Endothelial cell of umbilical vein (primary cell): ENCODE measurements at regions not wholly inside any gene's neighbourhood (a gene's known extent, or its start where the extent isn't known, plus 50 kb on each side); places are given as distances from the start of the nearest gene placed in this dataset.

Experiments used
- CTCF ChIP-seq, 2 donors: IDR thresholded peaks; 1 replicate in 1 of 2; 2 replicates in 1 of 2; pipeline ENCODE4 v1.5.1; 2011; ENCODE audit warnings: low read length in 2 of 2, mild to moderate bottlenecking in 2 of 2, moderate library complexity in 2 of 2, control low read depth in 1 of 2, inconsistent platforms in 1 of 2, low read depth in 1 of 2; ENCODE audit not compliant: insufficient read depth in 1 of 2; ENCODE audit errors: extremely low read depth in 1 of 2
- EZH2 ChIP-seq: IDR thresholded peaks from 2 replicates; pipeline ENCODE4 v1.6.1; 2012; ENCODE audit warnings: borderline replicate concordance, low read depth, mild to moderate bottlenecking, moderate library complexity, low read length, inconsistent platforms; ENCODE audit not compliant: severe bottlenecking
- MAX ChIP-seq: IDR thresholded peaks from 2 replicates; pipeline ENCODE4 v1.6.1; 2011; ENCODE audit not compliant: insufficient read depth, insufficient read length
- MYC ChIP-seq: IDR thresholded peaks from one replicate; pipeline ENCODE4 v1.6.1; 2011; ENCODE audit warnings: mild to moderate bottlenecking, low read depth, low read length
- POLR2A ChIP-seq: IDR thresholded peaks from 2 replicates; pipeline ENCODE4 v1.6.1; 2012; ENCODE audit warnings: low read depth, mild to moderate bottlenecking, control low read depth, low read length
- POLR2AphosphoS5 ChIP-seq: IDR thresholded peaks from 2 replicates; pipeline ENCODE4 v1.6.1; 2012; ENCODE audit warnings: low read depth, mild to moderate bottlenecking, control low read depth, low read length, moderate library complexity; ENCODE audit not compliant: insufficient read depth

GRCh38 chr13:87868731-87869130 is 197.6 kb downstream of the SLITRK5 start:
- no peak for TF ChIP-seq CTCF (IDR thresholded peaks at IDR 0.05; ENCODE audit: extremely low read depth in 1 of 2, insufficient read depth in 1 of 2, low read depth in 1 of 2, low read length in 2 of 2)
- TF ChIP-seq EZH2 = no peak
- TF ChIP-seq MYC = no peak
- TF ChIP-seq MAX = no peak
- no peak for TF ChIP-seq POLR2A
- TF ChIP-seq POLR2AphosphoS5 = no peak
